HEK293 (cell line): ENCODE measurements at regions not wholly inside any gene's neighbourhood (a gene's known extent, or its start where the extent isn't known, plus 50 kb on each side); places are given as distances from the start of the nearest gene placed in this dataset.

Experiments
- CTCF ChIA-PET: fragments of 350-600 bp; formaldehyde crosslinking; extraction: SDS; loops from one replicate; lab custom pipeline; 2021; ENCODE audit warnings: antibody characterized with exemption; lab: Yijun Ruan, JAX
- POLR2A ChIA-PET: fragments of 300-600 bp; formaldehyde crosslinking; extraction: SDS; loops from one replicate; lab custom pipeline; 2020; ENCODE audit warnings: antibody characterized with exemption, inconsistent platforms; lab: Yijun Ruan, JAX
- H3K27ac ChIP-seq: fragments of 200-500 bp; sonication (Bioruptor generic); 2 replicates; pipeline ENCODE4 v1.5.1; 2014; ENCODE audit warnings: low read depth, low read length, control low read depth, inconsistent platforms; ENCODE audit errors: extremely low read depth
- H3K36me3 ChIP-seq, 2 experiments: fragments of 200-500 bp in 1 of 2; sonication (Bioruptor generic) in 1 of 2; 1 replicate in 1 of 2; 2 replicates in 1 of 2; pipeline ENCODE4 v1.5.1; 2014 to 2017; ENCODE audit warnings: inconsistent platforms in 2 of 2, low read length in 2 of 2; ENCODE audit not compliant: control insufficient read depth in 2 of 2, insufficient read depth in 1 of 2
- H3K4me1 ChIP-seq: fragments of 200-500 bp; sonication (Bioruptor generic); 2 replicates; pipeline ENCODE4 v1.5.1; 2014; ENCODE audit warnings: mild to moderate bottlenecking, low read length, inconsistent platforms; ENCODE audit not compliant: control insufficient read depth, insufficient read depth
- H3K4me3 ChIP-seq: 2 replicates; pipeline ENCODE4 v1.5.1; 2011; ENCODE audit warnings: low read depth, mild to moderate bottlenecking, control low read depth, low read length, moderate library complexity
- H3K9me3 ChIP-seq: fragments of 200-500 bp; sonication (Bioruptor generic); 2 replicates; pipeline ENCODE4 v1.5.1; 2014; ENCODE audit warnings: low read depth, low read length, inconsistent platforms; ENCODE audit not compliant: control insufficient read depth, insufficient read depth
- GFI1B ChIP-seq: fragments of 450-650 bp; formaldehyde crosslinking; IDR thresholded peaks from 2 replicates; pipeline ENCODE4 v1.5.1; 2016; ENCODE audit warnings: missing biosample characterization, missing genetic modification characterization
- GLIS2 ChIP-seq: fragments of 450-650 bp; formaldehyde crosslinking; IDR thresholded peaks from 2 replicates; pipeline ENCODE4 v1.5.1; 2016; ENCODE audit warnings: missing biosample characterization, missing genetic modification characterization
- SETDB1 ChIP-seq: IDR thresholded peaks from one replicate; pipeline ENCODE4 v1.6.1; 2017; ENCODE audit warnings: mild to moderate bottlenecking, low read length, moderate library complexity, mixed read lengths; ENCODE audit not compliant: insufficient read length
- ZBTB10 ChIP-seq: fragments of 450-650 bp; formaldehyde crosslinking; IDR thresholded peaks from 2 replicates; pipeline ENCODE4 v1.5.1; 2016; ENCODE audit warnings: missing biosample characterization, missing genetic modification characterization
- ZFP3 ChIP-seq: fragments of 450-650 bp; formaldehyde crosslinking; IDR thresholded peaks from 2 replicates; pipeline ENCODE4 v1.5.1; 2016; ENCODE audit warnings: low read depth, missing biosample characterization, missing genetic modification characterization
- ZNF157 ChIP-seq: fragments of 450-650 bp; formaldehyde crosslinking; IDR thresholded peaks from 2 replicates; pipeline ENCODE4 v1.5.1; 2016; ENCODE audit warnings: missing biosample characterization, missing genetic modification characterization
- ZNF26 ChIP-seq: fragments of 450-650 bp; formaldehyde crosslinking; IDR thresholded peaks from 2 replicates; pipeline ENCODE4 v1.5.1; 2016; ENCODE audit warnings: missing biosample characterization, missing genetic modification characterization
- ZNF280D ChIP-seq: fragments of 450-650 bp; formaldehyde crosslinking; IDR thresholded peaks from 2 replicates; pipeline ENCODE4 v1.5.1; 2016; ENCODE audit warnings: missing biosample characterization, missing genetic modification characterization
- ZNF302 ChIP-seq: fragments of 450-650 bp; formaldehyde crosslinking; IDR thresholded peaks from 2 replicates; pipeline ENCODE4 v1.5.1; 2016; ENCODE audit warnings: missing biosample characterization, missing genetic modification characterization, low read depth
- ZNF398 ChIP-seq: fragments of 450-650 bp; formaldehyde crosslinking; IDR thresholded peaks from 2 replicates; pipeline ENCODE4 v1.5.1; 2017; ENCODE audit warnings: missing biosample characterization, missing genetic modification characterization
- ZNF416 ChIP-seq: fragments of 450-650 bp; formaldehyde crosslinking; IDR thresholded peaks from 2 replicates; pipeline ENCODE4 v1.5.1; 2016; ENCODE audit warnings: missing biosample characterization, missing genetic modification characterization
- ZNF513 ChIP-seq: fragments of 450-650 bp; IDR thresholded peaks from 2 replicates; pipeline ENCODE4 v1.5.1; 2018; ENCODE audit warnings: missing biosample characterization, missing genetic modification characterization
- ZNF571 ChIP-seq: fragments of 450-650 bp; formaldehyde crosslinking; IDR thresholded peaks from 2 replicates; pipeline ENCODE4 v1.5.0; 2017; ENCODE audit warnings: missing biosample characterization, missing genetic modification characterization
- ZNF626 ChIP-seq: fragments of 450-650 bp; sonication (Bioruptor Pico); formaldehyde crosslinking; IDR thresholded peaks from 2 replicates; pipeline ENCODE4 v1.5.1; 2018; ENCODE audit warnings: missing biosample characterization, missing genetic modification characterization, inconsistent platforms
- ZNF701 ChIP-seq: fragments of 450-650 bp; formaldehyde crosslinking; IDR thresholded peaks from 2 replicates; pipeline ENCODE4 v1.5.1; 2016; ENCODE audit warnings: missing biosample characterization, missing genetic modification characterization
- ZSCAN16 ChIP-seq: fragments of 450-650 bp; formaldehyde crosslinking; IDR thresholded peaks from 2 replicates; pipeline ENCODE4 v1.5.1; 2016; ENCODE audit warnings: missing biosample characterization, missing genetic modification characterization

GRCh38 chr10:90998733-90999511 is 78.0 kb upstream of the ANKRD1 start:
- Histone ChIP-seq H3K4me1 (no peaks in the 10 kb centered on the region), H3K27ac (no peak overlapping the region), H3K4me3 (no peak overlapping the region), H3K36me3 (no peaks in the 10 kb centered on the region), H3K9me3 (no peaks in the 10 kb centered on the region)
- POLR2A ChIA-PET: no interaction called here
- CTCF ChIA-PET: interaction anchor here (0.5 to 0.6 kb wide), 2 partner anchors 17 to 418 kb away, joined by 4 to 5 read pairs; no protein-coding TSS in a partner anchor
- TF ChIP-seq ZNF416 (tag by site-specific recombination): no peak
- TF ChIP-seq ZNF280D (tag by site-specific recombination): no peak
- no peak for TF ChIP-seq ZNF26 (tag by site-specific recombination)
- no peak for TF ChIP-seq ZNF398 (tag by site-specific recombination)
- TF ChIP-seq ZNF571 (tag by site-specific recombination): no peak
- no peak for TF ChIP-seq ZNF626 (tag by site-specific recombination)
- TF ChIP-seq GLIS2: no peak
- TF ChIP-seq SETDB1: no peak
- TF ChIP-seq ZNF302 (tag by site-specific recombination): no peak
- TF ChIP-seq GFI1B (tag by site-specific recombination): no peak
- no peak for TF ChIP-seq ZBTB10 (tag by site-specific recombination)
- no peak for TF ChIP-seq ZFP3 (tag by site-specific recombination)
- no peak for TF ChIP-seq ZNF157 (tag by site-specific recombination)
- no peak for TF ChIP-seq ZNF701 (tag by site-specific recombination)
- TF ChIP-seq ZSCAN16 (tag by site-specific recombination): no peak
- no peak for TF ChIP-seq ZNF513
